GM18505 (cell line): ENCODE measurements at regions not wholly inside any gene's neighbourhood (a gene's known extent, or its start where the extent isn't known, plus 50 kb on each side); places are given as distances from the start of the nearest gene placed in this dataset.

Source experiments
- ATAC-seq: cut with Tn5 transposase; IDR thresholded peaks from one replicate; pipeline ENCODE4 v1.9.1; 2021; ENCODE audit not compliant: unreplicated experiment
- POLR2A ChIP-seq: IDR thresholded peaks from 4 replicates; pipeline ENCODE4 v1.6.1; 2011; ENCODE audit warnings: borderline replicate concordance; ENCODE audit not compliant: insufficient read depth, insufficient read length; ENCODE audit errors: extremely low read depth

DNA sequence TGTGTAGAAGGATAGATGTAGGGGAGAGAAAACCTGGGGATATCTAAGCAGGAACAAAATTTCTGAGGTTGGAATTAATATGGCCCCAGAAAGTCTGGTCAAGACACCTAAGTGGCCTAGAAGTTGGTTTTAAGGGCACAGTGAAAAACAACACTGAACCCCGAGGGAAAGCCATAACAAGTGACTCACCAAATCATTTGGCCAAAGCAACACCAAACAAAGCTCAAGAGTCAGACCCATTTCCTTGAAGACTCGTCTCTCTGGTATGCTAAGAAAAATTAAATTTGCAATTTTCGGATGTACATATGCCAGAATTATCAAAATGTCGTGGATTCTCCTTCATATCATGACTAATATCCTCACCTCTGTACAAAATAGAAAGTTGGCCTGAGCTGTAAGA, 162.9 kb downstream of the SMIM20 start:
- no peak for TF ChIP-seq POLR2A

DNA sequence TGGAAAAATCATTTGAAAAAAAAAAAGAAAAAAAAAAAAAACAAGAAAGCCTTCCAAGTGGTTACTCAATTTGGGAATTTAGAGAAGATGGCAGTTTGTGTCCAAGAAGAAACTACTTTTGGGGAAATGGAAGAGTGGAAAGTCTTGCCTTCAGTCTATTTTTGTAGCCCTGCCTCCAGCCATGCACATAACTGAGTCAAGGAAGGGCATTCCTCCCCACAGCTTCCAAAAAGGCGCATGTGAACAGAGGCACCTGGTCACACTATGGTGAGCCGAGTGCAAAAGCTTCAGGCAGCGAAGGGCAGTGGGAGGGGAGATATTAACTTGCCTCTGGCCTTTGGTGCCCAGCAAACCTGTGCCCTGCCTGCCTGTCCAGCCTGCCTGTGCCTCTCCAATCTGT, 163.7 kb downstream of the SMIM20 start:
- ATAC-seq, result no peak
- no peak for TF ChIP-seq POLR2A

More for the DNA sequence above, 162.9 kb downstream of the SMIM20 start:
- no peak for ATAC-seq

DNA sequence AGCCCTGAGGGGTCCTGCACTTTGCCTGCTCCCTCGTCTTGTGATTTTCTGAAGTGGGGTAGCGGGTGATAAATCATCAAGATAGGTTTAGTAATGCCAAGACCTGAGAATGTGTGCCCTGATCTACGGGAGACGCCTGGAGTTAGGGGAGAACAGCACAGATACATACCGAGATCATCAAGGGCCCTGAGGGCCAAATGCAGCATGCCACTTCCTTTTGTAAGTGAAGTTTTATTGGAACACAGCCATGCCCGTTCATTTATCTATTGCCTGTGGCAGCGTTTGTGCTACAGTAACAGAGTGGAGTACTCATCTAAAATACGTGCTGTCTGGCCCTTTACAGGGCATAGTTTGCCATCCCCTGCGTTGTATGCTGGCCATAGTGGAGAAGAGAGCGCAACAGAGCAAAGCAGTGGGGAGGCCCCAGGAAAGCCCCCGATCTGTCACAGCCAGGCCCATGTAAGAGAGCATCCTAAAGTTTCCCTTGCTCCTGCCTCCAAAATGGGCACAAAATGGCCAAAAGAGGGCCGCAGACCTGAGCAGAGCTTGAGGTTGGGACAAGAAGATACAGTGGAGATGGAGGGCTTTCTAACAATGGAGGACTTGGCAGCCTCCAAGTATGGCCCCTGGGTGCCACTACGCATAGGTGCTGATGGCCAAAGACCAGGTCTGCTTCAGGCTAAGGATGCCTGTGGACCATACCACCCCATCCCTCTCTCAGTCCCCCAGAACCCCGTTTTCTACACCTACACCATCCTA, 167.0 kb downstream of the SMIM20 start:
- no peak for ATAC-seq
- no peak for TF ChIP-seq POLR2A

DNA sequence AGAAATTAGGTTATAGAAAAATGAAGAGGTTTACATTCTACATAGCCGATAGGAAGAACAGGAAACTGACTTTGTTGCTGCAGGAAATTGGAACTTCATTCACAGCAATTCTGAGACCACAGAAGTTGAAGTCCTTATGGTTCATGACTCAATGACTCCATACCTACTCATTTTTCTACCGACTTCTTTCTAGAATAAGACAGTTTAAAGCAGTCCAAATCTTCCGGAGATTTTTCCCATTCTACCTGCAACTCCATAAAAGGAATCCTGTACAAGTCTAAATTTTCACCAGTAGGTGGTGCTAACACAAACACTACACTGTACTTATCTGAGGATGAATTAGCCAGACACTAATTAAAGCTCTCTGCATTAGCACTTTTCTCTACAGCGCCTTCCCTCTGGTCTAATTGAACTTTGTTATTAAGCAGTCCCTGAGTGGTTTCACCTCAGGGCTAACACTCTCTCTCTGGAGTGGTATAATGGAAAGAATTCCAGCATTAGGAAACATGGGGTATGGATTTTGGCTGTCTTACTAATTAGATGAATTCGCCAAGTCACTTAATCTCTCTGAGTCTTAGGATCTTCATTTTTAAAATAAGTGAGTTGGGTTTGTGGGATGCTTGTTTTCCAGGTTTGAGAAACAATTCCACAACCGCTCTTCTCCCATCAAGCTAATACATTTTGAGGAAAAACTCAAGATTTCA, 167.9 kb downstream of the SMIM20 start:
- no peak for TF ChIP-seq POLR2A
- no peak for ATAC-seq

DNA sequence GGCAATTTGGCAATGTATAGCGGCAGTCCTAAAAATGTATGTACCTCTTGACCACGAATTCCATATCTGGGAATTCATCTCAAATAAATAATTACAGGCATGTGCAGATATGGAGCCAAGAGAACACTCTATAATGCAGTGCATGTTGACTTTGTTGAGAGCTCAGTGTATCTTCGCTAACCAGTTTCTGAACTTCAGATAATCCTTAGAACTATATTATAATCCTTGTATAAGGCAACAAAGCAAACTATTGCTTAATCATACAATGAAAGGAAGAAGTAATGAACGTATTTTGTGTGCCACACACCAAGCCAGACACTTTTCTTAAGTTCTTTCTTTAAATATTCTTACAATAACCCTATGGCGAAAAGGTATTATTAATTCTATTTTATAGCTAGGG, 168.5 kb downstream of the SMIM20 start:
- TF ChIP-seq POLR2A, result no peak
- no peak for ATAC-seq

DNA sequence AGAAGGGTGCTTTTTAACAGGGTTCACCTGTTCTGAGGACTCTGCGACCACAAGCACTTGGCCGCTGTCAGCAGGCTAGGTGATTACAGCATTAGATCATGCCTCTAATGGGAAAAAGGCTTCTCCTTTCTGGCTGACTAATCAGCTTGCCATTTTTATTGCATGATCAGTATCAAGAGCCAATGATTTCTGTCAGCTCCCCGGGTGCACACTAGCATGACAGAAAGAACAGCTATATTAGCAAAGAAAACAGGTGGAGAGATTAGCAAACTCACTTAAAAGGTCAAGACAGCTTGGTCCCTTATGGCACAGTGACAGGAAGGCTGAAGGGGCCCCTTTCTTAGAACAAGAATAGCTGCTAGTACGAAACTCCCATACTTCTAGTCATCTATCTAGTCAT, 170.0 kb downstream of the SMIM20 start:
- peak; percentile 69 for ATAC-seq
- no peak for TF ChIP-seq POLR2A

DNA sequence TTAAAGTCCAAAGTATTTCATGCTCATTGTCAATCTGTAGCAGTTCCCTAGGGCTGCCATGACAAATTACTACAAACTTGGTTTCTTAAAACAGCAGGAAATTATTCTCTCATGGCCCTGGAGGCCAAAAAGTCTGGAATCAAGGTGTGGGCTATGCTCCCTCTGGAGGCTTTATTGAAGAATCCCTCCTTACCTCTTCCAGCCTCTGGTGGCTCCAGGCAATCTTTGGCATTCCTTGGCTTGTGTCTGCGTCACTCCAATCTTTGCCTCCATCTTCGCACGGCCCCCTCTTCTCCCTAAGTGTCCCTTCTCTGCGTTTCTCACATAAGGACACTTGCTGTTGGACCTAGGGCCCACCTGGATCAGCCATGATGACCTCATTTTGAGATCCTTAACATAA, 170.4 kb downstream of the SMIM20 start:
- TF ChIP-seq POLR2A, result no peak
- ATAC-seq, result no peak

DNA sequence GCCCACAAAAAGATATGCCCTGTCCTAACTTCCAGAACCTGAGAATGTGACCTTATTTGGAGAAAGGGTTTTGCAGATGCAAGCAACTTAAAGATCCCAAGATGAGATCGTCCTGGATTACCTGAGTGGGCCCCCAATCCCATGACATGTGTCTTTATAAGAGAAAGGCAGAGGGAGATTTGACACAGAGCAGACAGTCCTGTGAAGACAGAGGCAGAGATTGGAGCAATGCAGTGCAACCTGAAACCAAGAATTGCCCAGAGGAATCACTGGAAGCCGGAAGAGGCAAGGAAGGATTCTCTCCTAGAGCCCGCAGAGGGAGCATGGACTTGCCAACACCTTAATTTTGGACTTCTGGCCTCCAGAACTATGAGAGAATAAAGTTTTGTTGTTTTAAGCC, 171.5 kb downstream of the SMIM20 start:
- no peak for ATAC-seq
- no peak for TF ChIP-seq POLR2A

DNA sequence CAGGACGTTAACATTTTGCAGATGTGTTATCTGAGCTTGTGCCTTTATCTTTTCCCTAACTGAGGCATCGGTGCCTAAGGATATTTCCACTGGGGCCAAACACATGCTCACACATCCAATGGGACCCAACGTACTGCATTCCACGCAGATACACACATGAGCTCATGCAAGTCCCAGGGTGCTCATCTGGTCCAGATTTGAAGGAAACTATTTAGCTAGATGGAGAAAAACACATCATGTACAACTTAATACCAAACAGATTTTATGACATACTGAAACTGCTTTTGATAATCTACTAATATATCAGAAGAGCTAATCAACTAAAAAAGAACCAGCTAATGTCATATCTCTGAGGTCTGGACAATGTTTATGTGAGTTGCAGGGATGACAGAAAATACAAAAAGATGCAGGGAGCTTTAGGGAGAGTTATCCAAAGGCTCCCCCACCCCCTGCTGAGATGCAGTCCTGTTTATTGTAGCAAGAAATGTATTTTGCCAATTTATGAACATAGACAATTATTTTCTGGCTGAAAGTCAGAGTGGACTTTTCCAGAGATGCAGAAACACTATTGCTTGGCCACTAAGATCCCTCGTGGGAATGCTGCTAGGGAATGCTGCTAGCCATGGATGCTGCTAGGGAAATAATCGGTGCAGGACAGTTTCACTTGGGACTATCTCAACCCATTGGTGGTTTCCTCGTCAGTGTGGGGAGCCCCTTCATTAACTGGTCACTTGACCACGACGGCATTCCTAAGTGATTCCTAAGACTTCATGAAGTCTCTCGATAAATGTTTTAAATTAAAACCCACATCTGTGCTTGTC, 172.8 kb downstream of the SMIM20 start:
- TF ChIP-seq POLR2A, result no peak
- no peak for ATAC-seq

DNA sequence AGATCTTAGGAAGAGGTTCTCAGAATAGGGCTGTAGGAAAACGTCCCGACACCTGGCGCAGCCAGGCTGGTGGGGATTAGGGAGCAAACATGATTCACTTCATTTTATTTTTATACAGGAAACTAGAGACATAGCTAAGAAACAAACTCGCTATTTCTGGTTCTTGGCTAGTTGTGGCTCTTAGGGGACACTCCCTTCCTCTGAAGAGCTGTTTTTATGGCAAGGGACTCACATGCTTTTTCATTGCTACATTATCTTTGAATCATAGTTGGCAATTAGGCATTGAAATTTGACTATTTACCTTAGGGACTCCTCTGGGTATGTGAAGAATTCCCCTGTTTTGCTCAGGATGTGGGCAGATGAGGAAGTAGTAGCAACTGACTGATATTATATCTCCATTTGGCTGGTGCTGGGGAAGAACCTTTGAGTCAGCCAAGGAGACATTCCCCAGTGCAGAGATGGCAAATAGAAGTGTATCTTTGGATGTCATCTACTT, 174.5 kb downstream of the SMIM20 start:
- ATAC-seq, result peak; percentile 71

DNA sequence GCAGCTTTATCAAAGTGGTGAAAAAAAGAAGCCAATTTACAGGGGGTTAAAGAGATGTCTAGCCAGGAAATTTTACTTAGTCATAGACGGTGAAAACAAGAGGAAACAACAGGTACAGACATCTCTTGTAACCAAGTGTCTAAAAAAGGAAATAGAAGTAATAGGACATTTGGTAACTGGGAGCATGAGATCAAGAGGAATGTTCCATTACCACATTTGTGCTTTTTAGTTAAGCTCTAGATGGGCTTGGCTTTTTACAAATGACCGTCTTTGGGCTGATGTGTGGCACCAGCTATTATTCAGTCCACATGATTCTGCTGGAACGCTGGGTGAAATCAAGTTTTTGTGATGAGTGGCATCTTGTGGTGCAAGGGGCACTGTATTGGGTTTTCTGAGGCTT, 179.5 kb downstream of the SMIM20 start:
- no peak for ATAC-seq
- TF ChIP-seq POLR2A, result no peak

More for the DNA sequence above, 174.5 kb downstream of the SMIM20 start:
- no peak for TF ChIP-seq POLR2A

DNA sequence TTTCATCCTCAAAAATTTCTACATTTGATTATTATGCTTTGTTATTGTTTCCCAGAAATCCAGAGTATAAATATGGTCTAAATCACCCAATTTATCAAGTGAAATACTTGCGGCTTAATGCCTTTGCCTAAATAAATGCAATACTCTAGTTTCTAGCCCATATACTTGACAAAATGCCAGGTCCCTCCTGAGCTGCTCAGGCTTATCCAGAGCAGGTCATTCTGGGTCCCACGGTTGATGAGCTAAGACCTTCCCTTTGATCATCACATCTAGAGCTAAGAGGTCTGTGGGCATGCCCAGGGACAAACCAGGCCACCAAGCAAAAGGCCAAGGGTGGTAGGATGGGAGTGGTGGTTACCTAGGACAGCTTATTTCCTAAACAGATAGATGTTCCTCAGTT, 180.1 kb downstream of the SMIM20 start:
- TF ChIP-seq POLR2A, result no peak
- no peak for ATAC-seq

DNA sequence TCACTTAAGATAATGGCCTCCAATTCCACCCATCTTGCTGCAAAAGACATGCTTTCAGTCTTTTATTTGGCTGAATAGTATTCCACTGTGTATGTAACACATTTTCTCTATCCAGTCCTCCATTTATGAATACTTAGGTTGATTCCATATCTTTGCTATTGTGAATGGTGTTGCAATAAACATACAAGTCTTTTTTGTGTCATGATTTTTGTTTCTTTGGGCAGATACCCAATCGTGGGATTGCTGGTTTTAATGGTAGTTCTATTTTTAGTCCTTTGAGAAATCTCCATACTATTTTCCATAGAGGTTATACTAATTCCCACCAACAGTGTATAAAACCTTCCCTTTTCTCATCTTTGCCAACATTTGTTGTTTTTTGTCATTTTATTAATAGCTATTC, 180.9 kb downstream of the SMIM20 start:
- no peak for TF ChIP-seq POLR2A
- ATAC-seq, result no peak
